MCF 10A (cell line): ENCODE measurements at regions not wholly inside any gene's neighbourhood (a gene's known extent, or its start where the extent isn't known, plus 50 kb on each side); places are given as distances from the start of the nearest gene placed in this dataset.

ENCODE experiments used
- BruUV-seq: library from RNA; stranded (reverse); fragments of 400-500 nt; replicated peaks from 2 replicates; lab custom pipeline; 2021; lab: Mats Ljungman, UMichigan
- CTCF ChIA-PET: fragments of 300-600 bp; sonication (Branson Sonifier 250); formaldehyde crosslinking; extraction: SDS; loops from one replicate; lab custom pipeline; 2021; ENCODE audit warnings: antibody characterized with exemption, inconsistent platforms; lab: Yijun Ruan, JAX
- POLR2A ChIA-PET: fragments of 300-600, 350-650 bp; sonication (Branson Sonifier 250); formaldehyde crosslinking; extraction: SDS; loops from one replicate; lab custom pipeline; 2020; ENCODE audit warnings: antibody characterized with exemption, inconsistent platforms; lab: Yijun Ruan, JAX
- DNase-seq: peaks from one replicate; pipeline ENCODE4 v3.0.0-alpha.2; 2018; ENCODE audit not compliant: unreplicated experiment
- H3K27ac Mint-ChIP-seq: one replicate; pipeline ENCODE4 v1.8.0; 2022; ENCODE audit warnings: mild to moderate bottlenecking, low read depth, mixed read lengths; ENCODE audit not compliant: unreplicated experiment
- H3K27me3 Mint-ChIP-seq: one replicate; pipeline ENCODE4 v1.8.0; 2022; ENCODE audit warnings: mixed read lengths; ENCODE audit not compliant: insufficient read depth, unreplicated experiment
- H3K36me3 Mint-ChIP-seq: one replicate; pipeline ENCODE4 v1.8.0; 2022; ENCODE audit warnings: mild to moderate bottlenecking, moderate library complexity, mixed read lengths; ENCODE audit not compliant: insufficient read depth, unreplicated experiment
- H3K4me1 Mint-ChIP-seq: one replicate; pipeline ENCODE4 v1.8.0; 2022; ENCODE audit warnings: mixed read lengths; ENCODE audit not compliant: insufficient read depth, unreplicated experiment
- H3K4me3 Mint-ChIP-seq: one replicate; pipeline ENCODE4 v1.8.0; 2022; ENCODE audit warnings: mild to moderate bottlenecking, moderate library complexity, mixed read lengths; ENCODE audit not compliant: unreplicated experiment
- H3K9me3 Mint-ChIP-seq: one replicate; pipeline ENCODE4 v1.8.0; 2022; ENCODE audit warnings: mixed read lengths; ENCODE audit not compliant: unreplicated experiment
- CTCF ChIP-seq: fragments of 200-600 bp; IDR thresholded peaks from one replicate; pipeline ENCODE4 v1.8.0; 2022; ENCODE audit warnings: antibody characterized with exemption, mild to moderate bottlenecking; ENCODE audit not compliant: unreplicated experiment
- intact Hi-C: fragments of 100-400 bp; cut with micrococcal nuclease; formaldehyde crosslinking; loops from 2 replicates; pipeline ENCODE4 v1.14.1; 2022

- intact Hi-C loops: no loop called here
- CTCF ChIA-PET: interaction anchor here (0.6 kb wide), 1 partner anchor 166 kb away, joined by 4 read pairs; no protein-coding TSS in a partner anchor
Observed at GRCh38 chr9:113803811-113804589, 72.1 kb upstream of the ZNF618 start.

GRCh38 chr9:113805486-113806132 is 70.5 kb upstream of the ZNF618 start:
- H3K27me3 Mint-ChIP-seq: no peaks in the 10 kb centered on the region
- ChIA-PET POLR2A (no interaction called here), CTCF (interaction anchor here (0.6 to 2.5 kb wide), 8 partner anchors 12 to 485 kb away, joined by 3 to 9 read pairs (median 3); no protein-coding TSS in a partner anchor)
- H3K36me3 Mint-ChIP-seq: no peaks in the 10 kb centered on the region
- H3K4me3 Mint-ChIP-seq: no peak overlapping the region
- DNase-seq: no peak
- TF ChIP-seq CTCF: no peak
- BruUV-seq: no TSS peak
- no peaks in the 10 kb centered on the region for H3K9me3 Mint-ChIP-seq
- H3K27ac Mint-ChIP-seq: no peak overlapping the region
- peaks cover 23% of the 10 kb centered on the region for H3K4me1 Mint-ChIP-seq
- intact Hi-C loops: loop anchor here (5.0 kb wide), 1 partner anchor 68 kb away; no protein-coding TSS in a partner anchor

More at GRCh38 chr9:113803811-113804589, 72.1 kb upstream of the ZNF618 start:
- H3K27me3 Mint-ChIP-seq: no peaks in the 10 kb centered on the region
- peaks cover 23% of the 10 kb centered on the region for H3K4me1 Mint-ChIP-seq
- BruUV-seq: no TSS peak
- H3K36me3 Mint-ChIP-seq: no peaks in the 10 kb centered on the region
- no peak overlapping the region for H3K4me3 Mint-ChIP-seq
- H3K27ac Mint-ChIP-seq: no peak overlapping the region
- POLR2A ChIA-PET: no interaction called here
- no peaks in the 10 kb centered on the region for H3K9me3 Mint-ChIP-seq
- TF ChIP-seq CTCF: no peak
- peak; percentile 26 for DNase-seq

GRCh38 chr9:113807173-113808061 is 68.7 kb upstream of the ZNF618 start:
- H3K36me3 Mint-ChIP-seq: no peaks in the 10 kb centered on the region
- H3K4me3 Mint-ChIP-seq: peak overlapping the region; percentile 35
- no peaks in the 10 kb centered on the region for H3K9me3 Mint-ChIP-seq
- ChIA-PET POLR2A (interaction anchor here (0.6 to 1.1 kb wide), 2 partner anchors 69 to 187 kb away, joined by 3 to 4 read pairs; no protein-coding TSS in a partner anchor), CTCF (interaction anchor here (0.5 to 2.5 kb wide), 36 partner anchors 8 to 872 kb away, joined by 3 to 20 read pairs (median 3); partner anchors contain the start of gene ZNF618)
- no TSS peak for BruUV-seq
- intact Hi-C loops: loop anchor here (1.0 to 5.0 kb wide), 3 partner anchors 69 to 156 kb away; partner anchors contain the start of gene ZNF618
- peak; percentile 90 for TF ChIP-seq CTCF
- H3K27me3 Mint-ChIP-seq: peaks cover 3% of the 10 kb centered on the region
- peak; percentile 66 for DNase-seq
- no peak overlapping the region for H3K27ac Mint-ChIP-seq
- H3K4me1 Mint-ChIP-seq: peaks cover 23% of the 10 kb centered on the region
